DND-41 (cell line): ENCODE measurements at regions not wholly inside any gene's neighbourhood (a gene's known extent, or its start where the extent isn't known, plus 50 kb on each side); places are given as distances from the start of the nearest gene placed in this dataset.

Source experiments
- ATAC-seq: fragments of 200-7000 bp; cut with Tn5 transposase; 3 replicates; pipeline ENCODE4 v1.9.1; 2021; ENCODE audit warnings: low read depth; ENCODE audit not compliant: insufficient read depth
- DNase-seq: peaks from one replicate; pipeline ENCODE4 v3.0.0-alpha.2; 2020
- H2AFZ ChIP-seq: 2 replicates; pipeline ENCODE4 v1.6.0; 2012; ENCODE audit warnings: low read depth, low read length
- H3K27ac ChIP-seq: 2 replicates; pipeline ENCODE4 v1.5.1; 2012; ENCODE audit warnings: low read length, inconsistent platforms
- H3K27me3 ChIP-seq: fragments of 200-600 bp; sonication (generic); 2 replicates; pipeline ENCODE4 v1.6.0; 2012; ENCODE audit warnings: low read length, mild to moderate bottlenecking, inconsistent platforms; ENCODE audit not compliant: insufficient read depth, poor library complexity
- H3K36me3 ChIP-seq: 2 replicates; pipeline ENCODE4 v1.5.1; 2012; ENCODE audit warnings: low read length, inconsistent platforms; ENCODE audit not compliant: insufficient read depth
- H3K4me1 ChIP-seq: 2 replicates; pipeline ENCODE4 v1.5.1; 2012; ENCODE audit warnings: mild to moderate bottlenecking, low read length; ENCODE audit not compliant: insufficient read depth
- H3K4me2 ChIP-seq: 2 replicates; pipeline ENCODE4 v1.6.0; 2012; ENCODE audit warnings: mild to moderate bottlenecking, moderate library complexity, low read length, inconsistent platforms; ENCODE audit not compliant: insufficient read depth
- H3K4me3 ChIP-seq, 2 experiments: fragments of 200-600 bp in 1 of 2; shearing (Covaris generic) in 1 of 2; 2 replicates each; pipeline ENCODE4 v1.5.1; 2012 to 2016; ENCODE audit warnings: inconsistent platforms in 2 of 2, low read length in 2 of 2, mild to moderate bottlenecking in 2 of 2, low read depth in 1 of 2, moderate library complexity in 1 of 2
- H3K79me2 ChIP-seq: 2 replicates; pipeline ENCODE4 v1.6.0; 2012; ENCODE audit warnings: low read length, inconsistent platforms; ENCODE audit not compliant: insufficient read depth
- H3K9ac ChIP-seq: 2 replicates; pipeline ENCODE4 v1.6.0; 2012; ENCODE audit warnings: low read depth, mild to moderate bottlenecking, inconsistent platforms, low read length, moderate library complexity
- H3K9me3 ChIP-seq: 2 replicates; pipeline ENCODE4 v1.5.1; 2012; ENCODE audit warnings: low read length, moderate library complexity, mild to moderate bottlenecking, inconsistent platforms; ENCODE audit not compliant: insufficient read depth, severe bottlenecking
- H4K20me1 ChIP-seq: 2 replicates; pipeline ENCODE4 v1.6.0; 2012; ENCODE audit warnings: low read length; ENCODE audit not compliant: insufficient read depth
- CTCF ChIP-seq: IDR thresholded peaks from 2 replicates; pipeline ENCODE4 v1.5.1; 2012; ENCODE audit warnings: borderline replicate concordance, low read length, moderate library complexity, mild to moderate bottlenecking; ENCODE audit not compliant: poor library complexity, severe bottlenecking; ENCODE audit errors: extremely low read depth
- EZH2 ChIP-seq: IDR thresholded peaks from 3 replicates; pipeline ENCODE4 v1.6.1; 2012; ENCODE audit warnings: borderline replicate concordance, low read depth, mild to moderate bottlenecking, moderate library complexity, low read length, inconsistent platforms; ENCODE audit not compliant: severe bottlenecking

- no peak overlapping the region for H3K9ac ChIP-seq
- no peaks in the 10 kb centered on the region for H3K79me2 ChIP-seq
- H3K27me3 ChIP-seq = no peaks in the 10 kb centered on the region
- H2AFZ ChIP-seq = no peak overlapping the region
- no peak overlapping the region for H3K27ac ChIP-seq
- no peaks in the 10 kb centered on the region for H3K4me1 ChIP-seq
- no peaks in the 10 kb centered on the region for H4K20me1 ChIP-seq
- no peak for DNase-seq
- H3K36me3 ChIP-seq = no peaks in the 10 kb centered on the region
- H3K4me2 ChIP-seq = no peak overlapping the region
- no peak overlapping the region for H3K4me3 ChIP-seq
- no peak for TF ChIP-seq CTCF
- TF ChIP-seq EZH2 = no peak
- ATAC-seq = no peak
- H3K9me3 ChIP-seq = no peaks in the 10 kb centered on the region
Measured at GRCh38 chr3:182465301-182466185, 327.8 kb upstream of the ATP11B start.

GRCh38 chr3:182469086-182469485, 324.2 kb upstream of the ATP11B start:
- ATAC-seq (no peak), DNase-seq (no peak)
- H4K20me1 ChIP-seq = no peaks in the 10 kb centered on the region
- no peaks in the 10 kb centered on the region for H3K79me2 ChIP-seq
- H3K9ac ChIP-seq = no peak overlapping the region
- no peaks in the 10 kb centered on the region for H3K4me1 ChIP-seq
- no peaks in the 10 kb centered on the region for H3K27me3 ChIP-seq
- no peak overlapping the region for H2AFZ ChIP-seq
- no peak overlapping the region for H3K27ac ChIP-seq
- no peaks in the 10 kb centered on the region for H3K36me3 ChIP-seq
- TF ChIP-seq EZH2 (no peak), CTCF (no peak)
- H3K4me2 ChIP-seq = no peak overlapping the region
- no peaks in the 10 kb centered on the region for H3K9me3 ChIP-seq
- H3K4me3 ChIP-seq = no peak overlapping the region

GRCh38 chr3:182470187-182470586, 323.1 kb upstream of the ATP11B start:
- H3K9ac ChIP-seq = no peak overlapping the region
- ATAC-seq (no peak), DNase-seq (no peak)
- H3K27me3 ChIP-seq = no peaks in the 10 kb centered on the region
- no peaks in the 10 kb centered on the region for H3K79me2 ChIP-seq
- H3K4me1 ChIP-seq = no peaks in the 10 kb centered on the region
- no peak overlapping the region for H3K4me3 ChIP-seq
- no peaks in the 10 kb centered on the region for H4K20me1 ChIP-seq
- no peak overlapping the region for H2AFZ ChIP-seq
- H3K4me2 ChIP-seq = no peak overlapping the region
- no peaks in the 10 kb centered on the region for H3K36me3 ChIP-seq
- H3K27ac ChIP-seq = no peak overlapping the region
- no peaks in the 10 kb centered on the region for H3K9me3 ChIP-seq
- TF ChIP-seq CTCF (no peak), EZH2 (no peak)
